Rectal smooth muscle tissue (tissue), 1 donor: ENCODE measurements at regions not wholly inside any gene's neighbourhood (a gene's known extent, or its start where the extent isn't known, plus 50 kb on each side); places are given as distances from the start of the nearest gene placed in this dataset.

ENCODE experiments used
- H3K27ac ChIP-seq: one replicate; pipeline ENCODE4 v1.7.0; 2013; ENCODE audit warnings: low read depth, low read length, inconsistent platforms
- H3K27me3 ChIP-seq: one replicate; pipeline ENCODE4 v1.7.0; 2013; ENCODE audit warnings: low read length; ENCODE audit not compliant: control insufficient read depth, insufficient read depth
- H3K36me3 ChIP-seq: one replicate; pipeline ENCODE4 v1.7.0; 2013; ENCODE audit warnings: low read length; ENCODE audit not compliant: control insufficient read depth, insufficient read depth
- H3K4me1 ChIP-seq: one replicate; pipeline ENCODE4 v1.7.0; 2013; ENCODE audit warnings: low read length; ENCODE audit not compliant: control insufficient read depth, insufficient read depth
- H3K4me3 ChIP-seq: one replicate; pipeline ENCODE4 v1.7.0; 2013; ENCODE audit warnings: low read length
- H3K9ac ChIP-seq: one replicate; pipeline ENCODE4 v1.7.0; 2013; ENCODE audit warnings: low read length

- Histone ChIP-seq H3K27ac (no peak overlapping the region), H3K9ac (no peak overlapping the region), H3K36me3 (no peaks in the 10 kb centered on the region), H3K27me3 (no peaks in the 10 kb centered on the region), H3K4me1 (no peaks in the 10 kb centered on the region), H3K4me3 (no peak overlapping the region)
These were observed 115.0 kb upstream of the TBL1X start for GRCh38 chrX:9349572-9350494.

- no peak overlapping the region for H3K27ac ChIP-seq
- no peaks in the 10 kb centered on the region for H3K4me1 ChIP-seq
- no peaks in the 10 kb centered on the region for H3K27me3 ChIP-seq
- no peak overlapping the region for H3K9ac ChIP-seq
- H3K4me3 ChIP-seq = no peak overlapping the region
- H3K36me3 ChIP-seq = no peaks in the 10 kb centered on the region
These were observed 113.7 kb upstream of the TBL1X start for GRCh38 chrX:9351126-9351525.

- H3K36me3 ChIP-seq = no peaks in the 10 kb centered on the region
- H3K4me3 ChIP-seq = no peak overlapping the region
- no peaks in the 10 kb centered on the region for H3K27me3 ChIP-seq
- no peak overlapping the region for H3K9ac ChIP-seq
- no peaks in the 10 kb centered on the region for H3K4me1 ChIP-seq
- H3K27ac ChIP-seq = no peak overlapping the region
These were observed 112.6 kb upstream of the TBL1X start for GRCh38 chrX:9352243-9352642.

- Histone ChIP-seq H3K4me3 (no peak overlapping the region), H3K9ac (no peak overlapping the region), H3K4me1 (no peaks in the 10 kb centered on the region), H3K36me3 (no peaks in the 10 kb centered on the region), H3K27me3 (no peaks in the 10 kb centered on the region), H3K27ac (no peak overlapping the region)
These were observed 112.0 kb upstream of the TBL1X start for GRCh38 chrX:9352694-9353411.

GRCh38 chrX:9354918-9355317, 109.9 kb upstream of the TBL1X start:
- no peak overlapping the region for H3K9ac ChIP-seq
- H3K4me1 ChIP-seq = no peaks in the 10 kb centered on the region
- no peak overlapping the region for H3K4me3 ChIP-seq
- no peaks in the 10 kb centered on the region for H3K27me3 ChIP-seq
- no peak overlapping the region for H3K27ac ChIP-seq
- H3K36me3 ChIP-seq = no peaks in the 10 kb centered on the region

- no peak overlapping the region for H3K27ac ChIP-seq
- no peak overlapping the region for H3K4me3 ChIP-seq
- no peak overlapping the region for H3K9ac ChIP-seq
- no peaks in the 10 kb centered on the region for H3K27me3 ChIP-seq
- H3K4me1 ChIP-seq = no peaks in the 10 kb centered on the region
- H3K36me3 ChIP-seq = no peaks in the 10 kb centered on the region
These were observed 109.1 kb upstream of the TBL1X start for GRCh38 chrX:9355739-9356138.

- no peaks in the 10 kb centered on the region for H3K4me1 ChIP-seq
- no peak overlapping the region for H3K9ac ChIP-seq
- no peak overlapping the region for H3K27ac ChIP-seq
- no peaks in the 10 kb centered on the region for H3K36me3 ChIP-seq
- no peaks in the 10 kb centered on the region for H3K27me3 ChIP-seq
- no peak overlapping the region for H3K4me3 ChIP-seq
These were observed 108.0 kb upstream of the TBL1X start for GRCh38 chrX:9356846-9357245.

- Histone ChIP-seq H3K27ac (no peak overlapping the region), H3K27me3 (no peaks in the 10 kb centered on the region), H3K4me3 (no peak overlapping the region), H3K9ac (no peak overlapping the region), H3K4me1 (no peaks in the 10 kb centered on the region), H3K36me3 (no peaks in the 10 kb centered on the region)
These were observed 107.2 kb upstream of the TBL1X start for GRCh38 chrX:9357518-9358114.

GRCh38 chrX:9362363-9362928, 102.4 kb upstream of the TBL1X start:
- H3K27ac ChIP-seq = no peak overlapping the region
- no peaks in the 10 kb centered on the region for H3K36me3 ChIP-seq
- H3K27me3 ChIP-seq = no peaks in the 10 kb centered on the region

GRCh38 chrX:9367421-9367820, 97.4 kb upstream of the TBL1X start:
- no peak overlapping the region for H3K4me3 ChIP-seq
- H3K9ac ChIP-seq = no peak overlapping the region
- H3K4me1 ChIP-seq = no peaks in the 10 kb centered on the region
- no peaks in the 10 kb centered on the region for H3K27me3 ChIP-seq
- H3K36me3 ChIP-seq = no peaks in the 10 kb centered on the region
- no peak overlapping the region for H3K27ac ChIP-seq

More at GRCh38 chrX:9362363-9362928, 102.4 kb upstream of the TBL1X start:
- H3K4me1 ChIP-seq = no peaks in the 10 kb centered on the region
- H3K4me3 ChIP-seq = no peak overlapping the region
- H3K9ac ChIP-seq = no peak overlapping the region

- Histone ChIP-seq H3K27ac (no peak overlapping the region), H3K4me3 (no peak overlapping the region), H3K27me3 (no peaks in the 10 kb centered on the region), H3K4me1 (no peaks in the 10 kb centered on the region), H3K36me3 (no peaks in the 10 kb centered on the region), H3K9ac (no peak overlapping the region)
These were observed 96.6 kb upstream of the TBL1X start for GRCh38 chrX:9368262-9368661.

- Histone ChIP-seq H3K27ac (no peak overlapping the region), H3K36me3 (no peaks in the 10 kb centered on the region), H3K4me3 (no peak overlapping the region), H3K27me3 (no peaks in the 10 kb centered on the region), H3K9ac (no peak overlapping the region), H3K4me1 (no peaks in the 10 kb centered on the region)
These were observed 95.0 kb upstream of the TBL1X start for GRCh38 chrX:9369802-9370291.
